K562 (cell line): ENCODE measurements at regions not wholly inside any gene's neighbourhood (a gene's known extent, or its start where the extent isn't known, plus 50 kb on each side); places are given as distances from the start of the nearest gene placed in this dataset.

Experiments
- ATAC-seq: fragments of 200-7000 bp; cut with Tn5 transposase; 3 replicates; pipeline ENCODE4 v1.9.1; 2020; ENCODE audit warnings: moderate library complexity
- BruUV-seq: library from RNA; stranded (reverse); fragments of 400-500 nt; replicated peaks from 2 replicates; lab custom pipeline; 2021; lab: Mats Ljungman, UMichigan
- CTCF ChIA-PET: fragments of 300-600 bp; formaldehyde crosslinking; extraction: SDS; loops from one replicate; lab custom pipeline; 2021; ENCODE audit warnings: low intra/inter-chr PET ratio; lab: Yijun Ruan, JAX
- POLR2A ChIA-PET: fragments of 300-600, 350-650 bp; sonication (Branson Sonifier 250); formaldehyde crosslinking; extraction: SDS; loops from one replicate; lab custom pipeline; 2021; ENCODE audit warnings: antibody characterized with exemption, inconsistent platforms; lab: Yijun Ruan, JAX
- DNase-seq, 4 experiments: peaks; one replicate each; pipeline versions ENCODE4 v3.0.0 to v3.0.0-alpha.2; 2011 to 2018; ENCODE audit warnings: low spot score in 3 of 4, mixed read lengths in 3 of 4; ENCODE audit errors: extremely low read depth in 1 of 4
- FAIRE-seq: peaks from 2 replicates; lab custom pipeline; 2011; peaks lifted over from hg19 to GRCh38; lab: Jason Lieb, UNC
- H2AFZ ChIP-seq: 2 replicates; pipeline ENCODE4 v1.6.0; 2011; ENCODE audit warnings: low read depth, low read length, control low read depth, inconsistent platforms
- H3K27ac ChIP-seq: fragments of 200-600 bp; 3 replicates; pipeline ENCODE4 v1.8.0; 2011; ENCODE audit warnings: low read depth, mild to moderate bottlenecking, control low read depth, inconsistent platforms, low read length, moderate library complexity, mixed read lengths; ENCODE audit errors: extremely low read depth
- H3K27me3 ChIP-seq, 2 experiments: fragments of 300-600 bp in 1 of 2; 2 replicates in 1 of 2; 3 replicates in 1 of 2; pipeline versions ENCODE4 v1.6.0 to v1.8.0; 2011; ENCODE audit warnings: inconsistent platforms in 2 of 2, low read length in 2 of 2, mild to moderate bottlenecking in 1 of 2, mixed read lengths in 1 of 2, moderate library complexity in 1 of 2; ENCODE audit not compliant: control insufficient read depth in 2 of 2, insufficient read depth in 2 of 2
- H3K36me3 ChIP-seq: fragments of 300-600 bp; 3 replicates; pipeline ENCODE4 v1.8.0; 2011; ENCODE audit warnings: mild to moderate bottlenecking, low read length, inconsistent platforms; ENCODE audit not compliant: control insufficient read depth, insufficient read depth
- H3K4me1 ChIP-seq, 2 experiments: fragments of 200-600 bp in 1 of 2; replicated peaks in 1 of 2; 2 replicates in 1 of 2; 3 replicates in 1 of 2; pipeline versions ENCODE4 v1.5.1 to v1.8.0; 2011; ENCODE audit warnings: inconsistent platforms in 2 of 2, low read length in 2 of 2, mild to moderate bottlenecking in 1 of 2, mixed read lengths in 1 of 2, moderate library complexity in 1 of 2; ENCODE audit not compliant: control insufficient read depth in 2 of 2, insufficient read depth in 2 of 2
- H3K4me2 ChIP-seq: 2 replicates; pipeline ENCODE4 v1.6.1; 2011; ENCODE audit warnings: low read length, control low read depth, inconsistent platforms, mixed read lengths; ENCODE audit not compliant: insufficient read depth
- H3K4me3 ChIP-seq: fragments of 200-600 bp; sonication (generic), shearing (Covaris generic); 2 replicates; pipeline ENCODE4 v1.5.1; 2016; ENCODE audit warnings: control low read depth, inconsistent platforms
- H3K79me2 ChIP-seq: fragments of 200-600 bp; 3 replicates; pipeline ENCODE4 v1.8.0; 2011; ENCODE audit warnings: low read length, inconsistent platforms; ENCODE audit not compliant: control insufficient read depth, insufficient read depth
- H3K9ac ChIP-seq, 2 experiments: 2 replicates each; pipeline versions ENCODE4 v1.6.0 to v1.6.1; 2011; ENCODE audit warnings: low read depth in 2 of 2, low read length in 2 of 2, control low read depth in 1 of 2, inconsistent platforms in 1 of 2, mild to moderate bottlenecking in 1 of 2, mixed read lengths in 1 of 2; ENCODE audit not compliant: insufficient read depth in 1 of 2
- H3K9me1 ChIP-seq: one replicate; pipeline ENCODE4 v1.6.0; 2011; ENCODE audit warnings: inconsistent platforms, mild to moderate bottlenecking, low read length, moderate library complexity; ENCODE audit not compliant: control insufficient read depth, insufficient read depth
- H3K9me3 ChIP-seq: replicated peaks from 2 replicates; pipeline ENCODE4 v1.5.1; 2011; ENCODE audit warnings: low read depth, low read length, inconsistent platforms; ENCODE audit not compliant: control insufficient read depth, insufficient read depth
- H4K20me1 ChIP-seq: replicated peaks from 2 replicates; pipeline ENCODE4 v1.6.1; 2011; ENCODE audit warnings: low read length, inconsistent platforms, mixed read lengths; ENCODE audit not compliant: control insufficient read depth, insufficient read depth
- CAMTA2 ChIP-seq: fragments of 250-450 bp; sonication (Bioruptor Pico); conservative IDR thresholded peaks from 2 replicates; pipeline ENCODE4 v1.5.1; 2022
- CBFB ChIP-seq: sonication (generic); formaldehyde crosslinking; IDR thresholded peaks from 2 replicates; pipeline ENCODE4 v1.4.0; 2020; ENCODE audit warnings: mild to moderate bottlenecking, missing genetic modification reagents
- CCAR2 ChIP-seq: fragments of 200-400 bp; formaldehyde crosslinking; IDR thresholded peaks from 2 replicates; pipeline ENCODE4 v1.6.1; 2017; ENCODE audit warnings: mild to moderate bottlenecking, low read depth, low read length
- ESRRB ChIP-seq: fragments of 250-450 bp; sonication (Bioruptor Pico); IDR thresholded peaks from 2 replicates; pipeline ENCODE4 v1.5.0; 2020; ENCODE audit warnings: mild to moderate bottlenecking, moderate library complexity, borderline replicate concordance
- MAFK ChIP-seq: IDR thresholded peaks from 2 replicates; pipeline ENCODE4 v1.6.1; 2011; ENCODE audit warnings: low read length, improper control_type of control experiment
- MEIS2 ChIP-seq: fragments of 450-650 bp; IDR thresholded peaks from 2 replicates; pipeline ENCODE4 v1.6.1; 2014; ENCODE audit warnings: mild to moderate bottlenecking; ENCODE audit not compliant: partially characterized antibody
- NFRKB ChIP-seq: fragments of 450-650 bp; IDR thresholded peaks from 2 replicates; pipeline ENCODE4 v1.6.1; 2016; ENCODE audit warnings: low read depth
- NR1H2 ChIP-seq: sonication (generic); formaldehyde crosslinking; IDR thresholded peaks from 2 replicates; pipeline ENCODE4 v1.4.0; 2020; ENCODE audit warnings: mild to moderate bottlenecking, missing genetic modification reagents
- NR4A1 ChIP-seq, 2 experiments: fragments of 250-450 bp in 1 of 2; fragments of 450-650 bp in 1 of 2; sonication (Bioruptor Pico) in 1 of 2; IDR thresholded peaks; 2 replicates each; pipeline versions ENCODE4 v1.4.0 to v1.6.1; 2016 to 2020; ENCODE audit warnings: mild to moderate bottlenecking in 2 of 2, missing compliant biosample characterization in 1 of 2, missing genetic modification characterization in 1 of 2, moderate library complexity in 1 of 2
- PRMT5 ChIP-seq: sonication (generic); formaldehyde crosslinking; IDR thresholded peaks from 2 replicates; pipeline ENCODE4 v1.5.0; 2020; ENCODE audit warnings: missing genetic modification reagents
- RNF2 ChIP-seq: sonication (generic); IDR thresholded peaks from 2 replicates; pipeline ENCODE4 v1.6.1; 2016
- SIN3A ChIP-seq, 2 experiments: fragments of 150-350 bp in 1 of 2; IDR thresholded peaks; 2 replicates each; pipeline ENCODE4 v1.6.1; 2011 to 2016; ENCODE audit warnings: borderline replicate concordance in 2 of 2, low read depth in 2 of 2, low read length in 2 of 2, mild to moderate bottlenecking in 2 of 2, moderate library complexity in 2 of 2; ENCODE audit not compliant: control insufficient read depth in 1 of 2
- SMAD3 ChIP-seq: fragments of 450-650 bp; formaldehyde crosslinking; conservative IDR thresholded peaks from 2 replicates; pipeline ENCODE4 v1.4.0; 2020; ENCODE audit warnings: mild to moderate bottlenecking
- ZNF143 ChIP-seq: sonication (generic); formaldehyde crosslinking; IDR thresholded peaks from 2 replicates; pipeline ENCODE4 v1.9.0; 2022; ENCODE audit warnings: mild to moderate bottlenecking, missing genetic modification reagents
- WGBS: fragments of 100-300 bp; shearing (Covaris generic); methylation state at CpG from one replicate; pipeline ENCODE4 v1.1.6; 2016; ENCODE audit warnings: low coverage, mixed read lengths; ENCODE audit not compliant: insufficient coverage; ENCODE audit errors: missing lambda C conversion rate; 5-methylcytosine and 5-hydroxymethylcytosine counted together
- in situ Hi-C: fragments of 300-500 bp; cut with MboI; formaldehyde crosslinking; loops from 4 replicates; pipeline ENCODE4 v1.15.0; 2018; ENCODE audit warnings: inconsistent platforms, mixed read lengths
- intact Hi-C: fragments of 100-400 bp; cut with micrococcal nuclease; formaldehyde crosslinking; loops from 2 replicates; pipeline ENCODE4 v1.14.2; 2022
- TF ChIP-seq, protein P1 (sequence below): sonication (generic); formaldehyde crosslinking; IDR thresholded peaks from 2 replicates; pipeline ENCODE4 v1.8.0; 2022; ENCODE audit warnings: missing genetic modification reagents, mild to moderate bottlenecking, moderate library complexity, borderline replicate concordance
- TF ChIP-seq, protein P2 (sequence below), 2 experiments: fragments of 450-650 bp; formaldehyde crosslinking in 1 of 2; IDR thresholded peaks; 2 replicates each; pipeline versions ENCODE4 v1.4.0 to v1.6.1; 2014 to 2020; ENCODE audit warnings: mild to moderate bottlenecking in 2 of 2, borderline replicate concordance in 1 of 2, low read depth in 1 of 2

DNA sequence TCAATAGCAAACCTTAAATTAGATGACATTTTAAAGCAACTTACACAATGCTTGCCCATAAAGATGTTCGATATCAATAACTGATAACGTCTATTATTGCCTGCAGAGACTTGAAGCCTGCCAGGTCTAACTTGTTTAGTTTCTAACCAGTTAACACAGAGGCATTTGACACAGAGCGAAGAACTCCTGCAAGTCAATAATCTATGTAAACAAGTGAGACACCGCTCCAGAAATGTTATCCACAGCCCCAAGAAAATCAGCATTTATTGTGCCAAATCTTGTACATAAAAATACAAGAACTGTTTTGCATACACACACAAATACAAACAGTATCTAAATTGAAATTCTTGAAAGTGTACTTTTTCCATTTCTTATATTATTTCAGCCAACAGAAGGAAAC, 236.0 kb upstream of the DIO3 start:
- no peaks in the 10 kb centered on the region for H3K9me3 ChIP-seq
- H3K4me1 ChIP-seq, result no peaks in the 10 kb centered on the region
- no TSS peak for BruUV-seq
- no peak overlapping the region for H3K4me3 ChIP-seq
- no peak overlapping the region for H3K4me2 ChIP-seq
- no peak overlapping the region for H3K9ac ChIP-seq
- no peaks in the 10 kb centered on the region for H3K36me3 ChIP-seq
- intact Hi-C loops (no loop called here), in situ Hi-C loops (no loop called here)
- H3K79me2 ChIP-seq, result no peaks in the 10 kb centered on the region
- no peaks in the 10 kb centered on the region for H3K9me1 ChIP-seq
- ChIA-PET CTCF (no interaction called here), POLR2A (no interaction called here)
- H3K27ac ChIP-seq, result no peak overlapping the region
- no peak overlapping the region for H2AFZ ChIP-seq
- no peak for DNase-seq
- no peak for ATAC-seq
- FAIRE-seq, result no peak
- WGBS, result 2% methylated on average over 4 of the region's 4 CpGs
- no peaks in the 10 kb centered on the region for H4K20me1 ChIP-seq
- peaks cover 0 to 11% of the 10 kb centered on the region in 2 experiments; a peak in 2 of 5 replicates for H3K27me3 ChIP-seq
- no peak for TF ChIP-seq ZNF143 (CRISPR knock-in tag)
- TF ChIP-seq ESRRB (CRISPR knock-in tag), result no peak
- TF ChIP-seq MAFK, result no peak
- TF ChIP-seq SIN3A (IDR thresholded peaks at IDR 0.05; ENCODE audit: borderline replicate concordance in 2 of 2, control insufficient read depth in 1 of 2, low read depth in 2 of 2, low read length in 2 of 2), result no peak
- TF ChIP-seq CBFB (CRISPR knock-in tag), result no peak
- no peak for TF ChIP-seq NR4A1 (CRISPR knock-in tag; IDR thresholded peaks at IDR 0.05)
- TF ChIP-seq NR4A1 (tag; IDR thresholded peaks at IDR 0.05), result no peak
- TF ChIP-seq CAMTA2, result no peak
- no peak for TF ChIP-seq NFRKB
- TF ChIP-seq SMAD3, result no peak
- TF ChIP-seq MEIS2, result no peak
- TF ChIP-seq CCAR2, result no peak
- TF ChIP-seq, protein P1, sequence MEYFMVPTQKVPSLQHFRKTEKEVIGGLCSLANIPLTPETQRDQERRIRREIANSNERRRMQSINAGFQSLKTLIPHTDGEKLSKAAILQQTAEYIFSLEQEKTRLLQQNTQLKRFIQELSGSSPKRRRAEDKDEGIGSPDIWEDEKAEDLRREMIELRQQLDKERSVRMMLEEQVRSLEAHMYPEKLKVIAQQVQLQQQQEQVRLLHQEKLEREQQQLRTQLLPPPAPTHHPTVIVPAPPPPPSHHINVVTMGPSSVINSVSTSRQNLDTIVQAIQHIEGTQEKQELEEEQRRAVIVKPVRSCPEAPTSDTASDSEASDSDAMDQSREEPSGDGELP (CRISPR knock-in tag), result no peak
- no peak for TF ChIP-seq NR1H2
- no peak for TF ChIP-seq RNF2
- no peak for TF ChIP-seq PRMT5 (CRISPR knock-in tag)
- TF ChIP-seq, protein P2, sequence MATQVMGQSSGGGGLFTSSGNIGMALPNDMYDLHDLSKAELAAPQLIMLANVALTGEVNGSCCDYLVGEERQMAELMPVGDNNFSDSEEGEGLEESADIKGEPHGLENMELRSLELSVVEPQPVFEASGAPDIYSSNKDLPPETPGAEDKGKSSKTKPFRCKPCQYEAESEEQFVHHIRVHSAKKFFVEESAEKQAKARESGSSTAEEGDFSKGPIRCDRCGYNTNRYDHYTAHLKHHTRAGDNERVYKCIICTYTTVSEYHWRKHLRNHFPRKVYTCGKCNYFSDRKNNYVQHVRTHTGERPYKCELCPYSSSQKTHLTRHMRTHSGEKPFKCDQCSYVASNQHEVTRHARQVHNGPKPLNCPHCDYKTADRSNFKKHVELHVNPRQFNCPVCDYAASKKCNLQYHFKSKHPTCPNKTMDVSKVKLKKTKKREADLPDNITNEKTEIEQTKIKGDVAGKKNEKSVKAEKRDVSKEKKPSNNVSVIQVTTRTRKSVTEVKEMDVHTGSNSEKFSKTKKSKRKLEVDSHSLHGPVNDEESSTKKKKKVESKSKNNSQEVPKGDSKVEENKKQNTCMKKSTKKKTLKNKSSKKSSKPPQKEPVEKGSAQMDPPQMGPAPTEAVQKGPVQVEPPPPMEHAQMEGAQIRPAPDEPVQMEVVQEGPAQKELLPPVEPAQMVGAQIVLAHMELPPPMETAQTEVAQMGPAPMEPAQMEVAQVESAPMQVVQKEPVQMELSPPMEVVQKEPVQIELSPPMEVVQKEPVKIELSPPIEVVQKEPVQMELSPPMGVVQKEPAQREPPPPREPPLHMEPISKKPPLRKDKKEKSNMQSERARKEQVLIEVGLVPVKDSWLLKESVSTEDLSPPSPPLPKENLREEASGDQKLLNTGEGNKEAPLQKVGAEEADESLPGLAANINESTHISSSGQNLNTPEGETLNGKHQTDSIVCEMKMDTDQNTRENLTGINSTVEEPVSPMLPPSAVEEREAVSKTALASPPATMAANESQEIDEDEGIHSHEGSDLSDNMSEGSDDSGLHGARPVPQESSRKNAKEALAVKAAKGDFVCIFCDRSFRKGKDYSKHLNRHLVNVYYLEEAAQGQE (IDR thresholded peaks at IDR 0.05; ENCODE audit: borderline replicate concordance), result no peak
- TF ChIP-seq, protein P2 (CRISPR knock-in tag; IDR thresholded peaks at IDR 0.05; ENCODE audit: low read depth), result no peak
